Activated naive CD8-positive, alpha-beta T cell treated with anti-CD3 and anti-CD28 coated beads, Interleukin-2, amount 50 U/mL, for 16 hours (primary cell): ENCODE measurements at regions not wholly inside any gene's neighbourhood (a gene's known extent, or its start where the extent isn't known, plus 50 kb on each side); places are given as distances from the start of the nearest gene placed in this dataset.

ENCODE experiments used
- DNase-seq: peaks from one replicate; pipeline ENCODE4 v3.0.0-alpha.2; 2020; ENCODE audit warnings: low read depth, low spot score

DNA sequence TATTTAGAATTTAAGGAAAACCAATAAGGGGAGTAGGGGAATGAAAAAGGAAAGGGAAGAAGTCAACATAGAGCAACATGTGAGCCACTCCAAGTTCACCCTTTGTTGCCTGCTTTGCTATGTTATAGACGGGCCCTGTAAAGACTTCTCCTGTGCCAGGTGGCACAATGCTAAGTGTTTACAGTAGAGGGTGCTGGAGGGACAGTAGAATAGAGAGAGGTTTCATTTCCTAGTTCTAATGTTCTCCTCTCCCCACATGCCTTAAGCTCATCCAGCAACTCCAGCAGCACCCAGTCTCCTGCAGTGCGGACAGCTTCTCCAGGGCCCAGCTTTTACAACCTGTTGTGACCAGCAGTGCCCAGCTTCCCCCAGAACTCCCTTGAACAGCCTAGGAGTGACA, 468.0 kb downstream of the HS3ST3B1 start:
- no peak for DNase-seq

- DNase-seq = no peak
Measured at GRCh38 chr17:14762736-14763479, 462.0 kb downstream of the HS3ST3B1 start.

DNA sequence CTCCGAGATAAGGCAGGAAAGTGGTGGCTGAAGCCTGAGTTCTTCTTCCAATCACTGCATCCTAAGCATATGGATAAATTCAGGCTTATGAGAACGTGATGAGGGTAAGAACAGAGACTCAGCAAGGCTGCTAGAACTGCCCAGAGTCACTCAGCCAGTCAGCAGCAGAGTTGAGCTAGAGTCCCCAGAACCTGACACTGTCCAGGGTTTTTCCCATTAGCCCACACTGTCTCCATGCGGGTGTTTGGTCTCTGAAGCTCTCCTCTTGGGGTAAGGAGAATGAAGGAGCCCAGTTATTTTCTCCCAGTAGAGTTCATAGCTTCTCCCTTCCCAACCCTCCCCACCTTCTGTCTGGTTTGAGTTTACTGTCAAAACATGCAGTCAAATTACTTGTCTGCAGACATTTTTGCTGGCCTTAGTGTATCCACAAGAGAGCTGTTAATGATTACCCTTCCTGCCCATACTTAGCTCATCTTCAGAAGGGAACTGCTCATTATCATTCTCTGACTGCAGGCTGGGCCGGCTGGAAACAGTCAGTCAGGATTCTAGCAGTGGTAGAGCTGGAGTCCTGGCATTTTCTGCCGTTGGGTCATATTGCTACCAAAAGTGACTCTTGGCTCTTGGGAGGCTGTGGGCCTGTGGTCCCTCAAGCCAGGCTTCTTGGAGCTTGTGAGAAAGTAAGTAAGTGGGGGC, 460.0 kb downstream of the HS3ST3B1 start:
- no peak for DNase-seq

- no peak for DNase-seq
Measured at GRCh38 chr17:14760212-14760611, 459.3 kb downstream of the HS3ST3B1 start.

GRCh38 chr17:14759325-14759724, 458.4 kb downstream of the HS3ST3B1 start:
- DNase-seq = no peak

DNA sequence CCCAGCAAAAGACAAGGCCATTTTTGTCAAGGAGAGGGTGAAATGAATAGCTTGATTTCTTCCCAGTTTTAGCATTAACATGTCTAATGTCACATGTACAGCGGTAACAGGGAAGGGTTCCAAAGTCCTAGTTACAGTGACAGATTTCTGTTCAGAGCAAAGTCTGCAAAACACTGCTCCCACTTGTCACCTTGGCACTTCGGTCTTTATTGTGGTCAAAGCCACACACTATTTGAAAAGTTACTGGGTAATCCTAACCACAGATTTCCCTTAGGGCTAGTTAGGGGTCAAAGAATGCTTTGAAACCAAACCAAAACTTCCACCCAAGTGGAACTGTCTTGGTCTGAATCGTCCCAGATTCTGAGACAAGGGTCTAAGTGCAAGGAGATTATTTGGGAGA, 455.6 kb downstream of the HS3ST3B1 start:
- no peak for DNase-seq

DNA sequence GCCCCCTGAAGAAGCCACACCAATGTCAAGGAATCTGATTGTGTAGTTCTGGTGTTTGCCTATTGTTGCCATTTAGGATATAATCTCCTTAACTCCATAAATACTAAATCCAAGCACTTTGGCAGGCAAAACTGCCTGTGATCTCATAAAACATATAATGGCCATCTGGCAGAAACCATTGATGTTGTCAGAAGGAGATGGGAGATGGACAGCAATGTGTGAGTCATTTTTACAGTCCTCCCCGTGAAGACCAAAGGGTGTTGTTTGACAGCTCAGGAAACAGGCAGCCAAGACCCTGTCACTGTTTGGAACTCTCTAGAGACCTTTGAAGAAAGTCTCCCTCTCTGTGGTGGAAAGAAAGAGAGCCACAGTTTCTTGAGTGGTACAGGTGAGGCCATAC, 454.1 kb downstream of the HS3ST3B1 start:
- DNase-seq = no peak

DNA sequence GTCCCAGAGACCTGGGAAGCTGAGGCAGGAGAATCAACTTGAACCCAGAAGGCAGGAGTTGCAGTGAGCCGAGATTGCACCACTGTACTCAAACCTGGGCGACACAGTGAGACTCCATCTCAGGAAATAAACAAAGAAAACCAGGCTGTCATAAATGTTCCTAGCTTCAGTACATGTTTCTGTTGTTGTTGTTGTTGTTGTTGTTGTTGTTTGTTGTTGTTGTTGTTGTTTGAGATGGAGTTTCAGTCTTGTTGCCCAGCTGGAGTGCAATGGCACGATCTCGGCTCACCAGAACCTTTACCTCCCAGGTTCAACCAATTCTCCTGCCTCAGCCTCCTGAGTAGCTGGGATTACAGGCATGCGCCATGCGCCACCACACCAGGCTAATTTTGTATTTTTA, 452.5 kb downstream of the HS3ST3B1 start:
- no peak for DNase-seq

DNA sequence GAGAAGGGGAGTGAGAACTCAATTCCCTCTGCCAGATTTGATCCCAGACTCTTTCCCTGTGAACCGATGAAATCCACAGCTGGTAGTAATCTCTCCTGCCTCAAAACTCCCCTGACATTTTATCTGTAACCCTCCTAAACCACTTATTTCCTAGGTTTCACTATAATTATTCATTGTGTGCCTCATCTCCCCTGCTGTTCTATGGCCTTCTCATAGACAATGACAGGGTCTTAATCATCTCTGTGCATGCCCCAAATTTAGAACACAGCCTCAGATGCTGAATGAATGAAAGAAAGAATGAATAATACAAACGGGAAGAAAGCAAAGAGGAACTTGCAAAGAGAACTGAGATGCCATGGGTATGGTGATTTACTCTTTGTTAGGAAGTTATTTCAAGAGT, 451.1 kb downstream of the HS3ST3B1 start:
- no peak for DNase-seq

GRCh38 chr17:14750866-14751265, 450.0 kb downstream of the HS3ST3B1 start:
- DNase-seq = no peak

DNA sequence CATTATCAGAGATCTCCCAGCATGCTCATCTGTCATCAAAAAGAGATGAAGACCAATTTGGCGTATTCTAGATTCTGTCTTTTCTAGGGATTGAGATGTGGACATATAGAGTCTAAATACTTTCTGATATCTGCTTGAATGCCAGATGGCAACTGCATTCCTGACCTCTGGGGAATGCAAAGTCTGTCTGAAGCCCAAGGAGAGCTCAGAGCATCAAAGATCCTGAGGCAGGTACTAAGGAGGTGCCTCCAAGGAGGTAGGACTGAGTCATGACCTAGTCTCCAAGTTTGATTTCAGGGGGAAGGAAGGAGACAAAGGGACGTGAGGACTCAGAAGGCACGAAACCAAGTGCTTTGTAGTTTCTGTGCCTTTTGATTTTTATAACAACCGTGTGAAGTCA, 448.4 kb downstream of the HS3ST3B1 start:
- DNase-seq = no peak

DNA sequence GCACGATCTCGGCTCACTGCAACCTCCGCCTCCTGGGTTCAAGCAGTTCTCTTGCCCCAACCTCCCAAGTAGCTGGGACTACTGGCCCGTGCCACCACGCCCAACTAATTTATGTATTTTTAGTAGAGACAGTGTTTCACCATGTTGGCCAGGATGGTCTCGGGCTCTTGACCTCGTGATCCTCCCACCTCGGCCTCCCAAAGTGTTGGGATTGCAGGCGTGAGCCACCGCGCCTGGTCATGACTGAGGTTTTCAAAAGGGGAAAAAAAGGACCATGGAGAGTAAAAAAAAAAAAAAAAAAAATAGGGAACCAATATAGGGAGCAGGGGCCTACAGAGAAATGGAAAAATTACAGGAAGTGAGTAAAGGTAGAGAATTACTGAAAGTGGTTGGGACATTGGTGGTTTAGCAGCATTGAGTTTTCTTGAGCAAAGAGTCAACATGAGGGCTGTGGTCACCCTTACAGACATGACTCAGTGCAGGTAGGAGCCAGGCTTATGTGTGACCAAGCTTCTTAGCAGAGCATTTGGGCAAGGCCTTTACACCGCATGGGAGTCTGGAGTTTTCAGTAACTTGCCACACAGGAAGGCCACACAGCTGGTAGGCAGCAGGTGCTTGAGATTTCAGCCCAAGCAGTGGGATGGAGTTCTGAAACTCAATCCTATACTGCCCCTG, 447.3 kb downstream of the HS3ST3B1 start:
- DNase-seq = no peak

DNA sequence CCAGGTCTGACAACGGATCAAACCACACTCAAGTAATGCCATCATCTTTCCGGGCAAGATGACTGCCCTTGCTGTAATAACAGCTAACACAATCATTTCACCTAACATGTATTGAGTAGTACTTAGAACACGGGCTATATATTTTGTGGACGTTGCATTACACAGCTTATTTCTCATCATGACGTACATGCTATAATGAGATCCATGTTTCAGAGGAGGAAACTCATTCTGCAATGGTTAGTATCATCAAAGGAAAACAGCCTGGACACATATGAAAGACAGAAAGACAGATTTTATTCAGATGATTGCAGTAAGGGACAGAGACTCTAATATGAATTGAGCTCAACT, 446.7 kb downstream of the HS3ST3B1 start:
- DNase-seq = no peak

DNA sequence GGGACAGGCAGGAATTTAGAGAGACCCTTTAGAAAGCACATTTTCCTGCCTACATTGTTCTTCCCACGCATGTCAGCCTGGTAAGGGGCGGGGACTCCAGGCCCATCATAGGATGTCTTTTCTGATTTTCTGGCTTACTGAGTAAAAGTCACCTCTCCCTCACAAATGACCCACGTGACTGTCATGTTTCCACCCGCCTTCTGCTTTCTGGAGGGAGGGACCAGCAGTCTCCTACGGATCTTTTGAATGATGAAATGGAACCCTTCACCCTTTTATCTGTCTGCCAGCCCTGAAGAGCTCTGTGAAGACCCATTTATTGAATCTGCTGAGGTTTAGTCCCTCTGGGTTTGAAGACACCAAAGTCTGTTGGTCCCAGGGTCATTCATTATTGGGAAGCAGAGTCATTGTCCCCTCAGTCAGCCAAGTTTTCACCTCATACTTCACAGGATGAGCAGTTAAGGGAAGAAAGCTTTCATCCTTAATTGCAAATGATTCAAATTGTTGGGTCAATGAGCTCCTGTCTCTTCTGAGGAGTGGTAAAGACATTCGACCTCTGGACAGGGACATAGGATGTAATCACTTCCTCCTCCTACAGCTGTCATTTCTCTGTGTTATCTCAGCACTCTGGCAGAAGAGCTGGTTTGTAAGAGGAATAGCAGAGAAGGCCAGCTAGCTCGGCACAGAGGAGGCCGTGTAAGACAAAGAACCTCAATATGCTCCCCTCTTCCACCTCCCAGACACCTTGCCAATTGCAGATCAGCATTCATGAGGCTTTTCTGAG, 446.1 kb downstream of the HS3ST3B1 start:
- DNase-seq = no peak

DNA sequence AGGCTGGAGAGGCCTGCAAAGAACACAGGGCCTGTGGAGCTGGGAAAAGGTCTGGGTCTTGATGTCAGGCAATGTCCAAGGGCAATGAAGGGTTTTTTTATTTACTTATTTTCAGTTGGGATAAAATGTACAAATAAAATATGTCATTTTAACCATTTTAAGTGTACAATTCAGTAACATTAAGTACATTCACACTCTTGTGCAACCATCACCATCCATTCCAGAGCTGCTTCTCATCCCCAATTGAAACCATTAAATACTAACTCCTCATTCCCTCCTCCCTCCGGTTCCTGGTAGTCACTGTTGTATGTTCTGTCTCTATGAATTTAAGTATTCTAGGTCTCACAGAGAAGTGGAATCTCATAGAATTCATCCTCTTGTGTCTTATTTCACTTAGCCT, 444.7 kb downstream of the HS3ST3B1 start:
- no peak for DNase-seq

GRCh38 chr17:14744761-14745473, 444.0 kb downstream of the HS3ST3B1 start:
- DNase-seq = no peak

- no peak for DNase-seq
Measured at GRCh38 chr17:14741491-14741890, 440.6 kb downstream of the HS3ST3B1 start.

DNA sequence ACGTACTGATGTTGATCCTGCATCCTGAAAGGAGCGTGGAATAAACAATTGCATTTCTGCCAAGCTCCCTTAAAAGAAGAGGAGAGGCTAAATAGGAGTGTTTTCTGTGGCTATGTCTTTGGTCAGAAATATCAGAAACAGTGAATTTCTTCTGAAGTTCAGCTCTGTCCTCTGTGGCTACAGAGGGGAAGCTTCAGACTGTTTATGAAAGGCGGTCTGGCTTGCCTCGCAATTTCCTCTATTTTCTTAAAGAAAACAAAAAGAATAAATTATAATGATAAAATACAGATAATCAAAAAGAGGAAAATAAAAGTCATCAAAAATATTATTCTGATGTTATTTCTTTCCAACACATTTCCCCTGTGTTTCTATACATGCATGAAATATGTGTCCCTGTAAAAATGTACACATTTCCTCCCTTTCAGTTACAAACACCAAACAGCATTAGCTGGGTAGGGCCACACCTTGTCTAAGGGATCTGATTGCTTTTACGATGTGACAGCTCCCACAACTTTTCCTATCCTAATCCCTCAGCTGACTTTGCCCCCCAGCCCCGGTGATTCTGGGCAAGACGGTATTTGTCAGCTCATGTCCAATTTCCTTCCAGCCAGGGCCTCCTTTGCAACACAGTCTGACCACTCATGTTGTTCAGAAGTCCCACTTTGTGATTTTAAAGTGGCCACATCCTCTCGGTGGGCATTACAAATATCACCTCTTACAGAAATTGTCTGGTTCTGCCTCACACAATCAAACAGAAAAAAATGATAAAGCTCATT, 439.0 kb downstream of the HS3ST3B1 start:
- no peak for DNase-seq

DNA sequence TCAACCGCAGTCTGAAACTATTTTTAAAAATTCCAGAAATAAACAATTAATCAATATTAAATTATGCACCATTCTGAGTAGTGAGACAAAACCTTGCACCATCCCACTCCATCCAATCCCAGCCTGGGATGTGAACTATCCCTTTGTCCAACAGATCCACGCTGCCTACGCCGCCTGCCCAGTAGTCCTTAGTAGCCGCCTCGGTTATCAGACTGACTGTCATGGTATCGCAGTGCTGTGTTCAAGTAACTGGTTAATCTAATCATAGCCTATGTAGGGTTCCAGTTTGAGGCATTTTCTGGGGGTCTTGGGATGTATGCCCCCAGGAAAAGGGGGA, 437.7 kb downstream of the HS3ST3B1 start:
- DNase-seq = no peak

- no peak for DNase-seq
Measured at GRCh38 chr17:14737984-14738651, 437.2 kb downstream of the HS3ST3B1 start.
